H4 (cell line): ENCODE measurements at regions not wholly inside any gene's neighbourhood (a gene's known extent, or its start where the extent isn't known, plus 50 kb on each side); places are given as distances from the start of the nearest gene placed in this dataset.

ENCODE experiments used
- DNase-seq: peaks from one replicate; pipeline ENCODE4 v3.0.0-alpha.2; 2015; ENCODE audit warnings: low spot score

- no peak for DNase-seq
Observed at GRCh38 chr3:152193673-152194267, 75.0 kb upstream of the MBNL1 start.

GRCh38 chr3:152195206-152195605 is 73.5 kb upstream of the MBNL1 start:
- DNase-seq = no peak

GRCh38 chr3:152196782-152197181 is 71.9 kb upstream of the MBNL1 start:
- no peak for DNase-seq

- DNase-seq = no peak
Observed at GRCh38 chr3:152197451-152197850, 71.3 kb upstream of the MBNL1 start.

- no peak for DNase-seq
Observed at GRCh38 chr3:152197937-152198336, 70.8 kb upstream of the MBNL1 start.

GRCh38 chr3:152198665-152199064 is 70.1 kb upstream of the MBNL1 start:
- DNase-seq = no peak

GRCh38 chr3:152199102-152199840 is 69.5 kb upstream of the MBNL1 start:
- no peak for DNase-seq

GRCh38 chr3:152200476-152201420 is 68.0 kb upstream of the MBNL1 start:
- no peak for DNase-seq

GRCh38 chr3:152202976-152203626 is 65.6 kb upstream of the MBNL1 start:
- no peak for DNase-seq

- DNase-seq = no peak
Observed at GRCh38 chr3:152203652-152204051, 65.1 kb upstream of the MBNL1 start.

- DNase-seq = no peak
Observed at GRCh38 chr3:152204218-152204617, 64.5 kb upstream of the MBNL1 start.

GRCh38 chr3:152205097-152205593 is 63.6 kb upstream of the MBNL1 start:
- no peak for DNase-seq

- DNase-seq = no peak
Observed at GRCh38 chr3:152206243-152206760, 62.4 kb upstream of the MBNL1 start.

GRCh38 chr3:152208439-152208838 is 60.3 kb upstream of the MBNL1 start:
- no peak for DNase-seq

- no peak for DNase-seq
Observed at GRCh38 chr3:152209060-152209459, 59.7 kb upstream of the MBNL1 start.

GRCh38 chr3:152209776-152210175 is 59.0 kb upstream of the MBNL1 start:
- DNase-seq = no peak

- DNase-seq = no peak
Observed at GRCh38 chr3:152210697-152211096, 58.0 kb upstream of the MBNL1 start.

GRCh38 chr3:152211655-152212054 is 57.1 kb upstream of the MBNL1 start:
- DNase-seq = no peak

- no peak for DNase-seq
Observed at GRCh38 chr3:152213203-152213602, 55.5 kb upstream of the MBNL1 start.

GRCh38 chr3:152213938-152214337 is 54.8 kb upstream of the MBNL1 start:
- DNase-seq = no peak
